HG03159 (cell line): ENCODE measurements at regions not wholly inside any gene's neighbourhood (a gene's known extent, or its start where the extent isn't known, plus 50 kb on each side); places are given as distances from the start of the nearest gene placed in this dataset.
"Not testable (repeated sequence)": the region's sequence is repeated elsewhere in the genome, so short reads cannot be mapped to it uniquely, and the experiment has no call there.

Experiments
- ATAC-seq: cut with Tn5 transposase; IDR thresholded peaks from one replicate; pipeline ENCODE4 v1.9.1; 2021; ENCODE audit warnings: mild to moderate bottlenecking, moderate library complexity; ENCODE audit not compliant: unreplicated experiment

DNA sequence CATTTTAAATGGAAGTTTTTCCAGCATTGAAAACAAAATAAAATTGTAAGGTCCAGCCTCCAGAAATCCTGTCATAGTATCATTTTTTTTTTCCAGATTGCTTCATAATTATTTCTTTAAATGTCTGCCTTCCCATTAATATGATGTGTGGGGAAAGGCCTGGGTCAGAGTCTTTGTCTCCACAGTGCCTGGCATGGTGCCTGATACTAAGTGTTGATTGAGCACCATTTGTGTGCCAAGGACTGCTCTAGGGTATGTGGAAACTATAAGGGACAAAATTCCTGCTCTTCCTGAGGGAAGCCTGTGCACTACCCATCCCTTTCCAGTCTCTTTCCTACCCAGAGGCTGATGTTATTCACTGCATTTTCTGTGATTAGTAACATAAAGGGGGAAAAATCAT is 53.1 kb upstream of the BEND4 start:
- ATAC-seq, result no peak

DNA sequence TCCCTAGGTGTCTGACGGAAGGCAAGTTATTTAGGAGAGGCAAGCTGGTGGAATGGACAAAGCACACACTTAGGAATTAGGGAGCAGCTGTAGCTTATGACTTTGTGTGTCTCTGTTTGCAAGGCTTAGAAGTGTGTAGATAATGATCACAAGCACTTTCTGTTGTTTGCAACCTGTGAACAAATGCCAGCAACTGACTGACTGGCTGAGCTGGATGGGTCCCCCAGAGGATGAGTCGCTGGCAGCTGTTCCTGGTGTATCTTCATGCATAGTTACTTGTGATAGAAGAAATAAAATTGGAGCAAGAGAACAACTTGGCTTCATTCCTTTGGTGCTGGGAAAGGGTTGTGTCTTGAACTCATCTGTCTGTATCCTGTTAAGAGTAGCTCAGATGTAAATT is 64.2 kb upstream of the BEND4 start:
- ATAC-seq, result no peak

DNA sequence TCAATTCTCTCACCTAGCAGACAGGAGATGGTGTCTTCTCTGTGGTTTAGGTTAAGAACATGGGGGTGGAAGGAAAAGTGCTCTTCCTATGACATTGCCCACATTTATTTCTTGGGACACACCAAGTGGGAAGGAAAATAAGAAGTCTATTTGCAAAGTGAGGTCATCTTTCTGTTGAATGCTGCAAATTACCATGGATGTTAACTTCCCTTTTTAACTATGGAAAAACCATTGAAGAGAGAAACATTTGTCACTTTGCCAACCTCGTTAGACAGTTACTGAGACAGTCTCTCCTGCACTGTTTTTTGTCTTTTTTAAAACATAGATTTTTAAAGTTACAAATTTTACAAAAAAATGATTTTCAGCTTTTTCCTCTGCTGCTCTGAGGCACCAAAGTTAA is 72.8 kb upstream of the BEND4 start:
- ATAC-seq, result no peak

DNA sequence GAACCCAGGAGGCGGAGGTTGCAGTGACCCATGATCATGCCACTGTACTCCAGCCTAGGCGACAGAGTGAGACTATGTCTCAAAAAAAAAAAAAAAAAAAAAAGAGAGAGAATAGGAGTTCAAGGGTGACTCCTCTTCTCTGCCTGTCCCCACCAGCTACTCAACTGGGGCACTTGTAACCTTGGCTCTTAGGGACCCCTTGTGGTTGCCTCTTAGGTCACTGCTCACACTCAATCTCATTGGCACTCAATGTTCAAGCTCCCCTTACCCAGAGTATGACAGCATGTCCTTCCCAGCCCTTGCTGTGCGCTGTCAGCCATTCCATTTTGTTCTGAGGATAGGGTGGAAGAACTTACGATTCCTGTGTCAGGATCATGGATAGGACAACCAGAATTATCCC is 82.4 kb upstream of the BEND4 start:
- no peak for ATAC-seq

DNA sequence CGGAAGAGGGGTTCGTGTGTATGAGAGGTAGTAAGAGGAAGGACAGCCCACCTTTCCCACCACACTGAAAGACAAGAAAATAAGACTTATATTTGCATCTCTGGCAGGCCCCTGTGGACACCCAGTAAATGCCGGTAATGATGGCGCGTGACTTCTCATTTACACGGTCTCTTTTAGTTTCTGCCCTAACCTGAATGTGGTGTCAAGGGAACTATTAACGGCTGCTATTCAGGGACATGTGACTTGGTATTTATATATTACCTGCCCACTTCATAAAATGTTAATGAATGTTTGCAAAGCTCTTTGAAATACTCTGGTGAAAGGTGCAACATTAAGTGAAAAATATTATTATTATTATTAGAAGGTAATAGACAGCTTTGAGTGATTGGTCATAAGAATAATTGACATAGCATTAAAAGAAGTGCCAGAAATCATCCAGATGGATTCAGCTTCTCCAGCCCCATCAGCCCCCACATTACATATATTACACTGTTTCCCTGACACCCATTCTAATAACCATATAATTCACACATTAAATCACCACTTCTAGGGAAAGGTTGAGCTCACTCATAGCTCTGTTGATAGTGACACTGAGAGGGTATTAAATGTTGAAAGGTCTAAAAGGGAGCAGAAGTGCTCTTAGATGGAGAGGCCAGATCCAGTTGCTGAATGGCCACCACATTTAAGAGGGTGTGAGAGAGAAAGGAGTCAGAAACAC is 83.0 kb upstream of the BEND4 start:
- no peak for ATAC-seq

DNA sequence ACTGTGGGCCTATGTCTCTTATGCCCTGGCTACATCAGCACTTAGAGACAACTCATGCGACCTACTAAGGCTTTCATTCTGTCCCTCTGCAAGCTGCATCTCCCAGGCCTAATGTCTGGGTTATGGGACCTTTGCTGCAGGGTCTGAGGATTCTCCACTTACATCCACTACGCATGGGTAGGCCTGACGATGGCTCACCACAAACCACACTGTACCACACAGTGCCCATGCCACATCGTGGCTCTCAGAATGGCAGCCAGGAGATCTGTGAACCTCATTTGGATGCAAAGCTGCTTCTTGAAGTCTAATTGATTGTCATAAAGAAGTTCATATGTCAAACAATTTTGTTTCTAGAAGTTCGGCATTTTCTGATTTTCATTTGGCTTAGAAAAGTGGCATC is 84.6 kb upstream of the BEND4 start:
- ATAC-seq, result no peak

DNA sequence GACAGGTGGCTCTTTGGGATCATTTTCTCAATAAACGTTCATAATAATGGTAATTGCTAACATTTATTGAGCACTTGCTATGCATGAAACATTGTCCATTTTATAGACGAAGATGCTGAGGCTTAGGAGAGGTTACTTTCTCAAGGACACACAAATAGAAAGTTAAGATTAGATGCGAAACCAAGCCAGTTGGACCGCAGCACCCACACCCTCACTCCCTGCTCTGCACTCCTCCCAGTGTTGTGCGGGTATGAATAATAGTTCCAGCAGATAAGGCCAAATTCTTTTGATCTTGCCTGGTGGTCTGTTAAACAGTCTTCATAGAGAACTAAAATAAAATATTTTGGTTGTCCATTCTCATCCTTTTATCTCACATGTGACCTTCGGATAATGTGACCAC is 85.0 kb upstream of the BEND4 start:
- ATAC-seq, result no peak

DNA sequence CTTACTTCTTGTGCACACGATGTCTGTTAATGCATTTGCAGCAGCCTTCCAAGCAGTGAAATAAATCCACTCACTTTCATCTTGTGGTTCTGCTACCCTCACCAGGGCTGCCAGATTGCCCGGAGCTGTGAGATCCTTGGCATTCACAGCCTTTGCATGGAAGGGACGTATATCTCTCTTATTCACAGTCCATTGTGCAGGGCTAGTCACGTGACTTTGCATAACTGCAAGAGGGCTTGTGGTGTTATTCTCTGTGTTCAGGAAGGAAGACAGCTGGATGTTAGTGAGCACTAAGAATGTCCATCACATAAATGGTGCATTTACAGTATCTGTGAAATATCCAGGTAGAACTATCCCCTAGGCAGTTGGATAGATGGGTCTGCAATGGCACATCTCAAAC is 96.5 kb upstream of the BEND4 start:
- no peak for ATAC-seq

DNA sequence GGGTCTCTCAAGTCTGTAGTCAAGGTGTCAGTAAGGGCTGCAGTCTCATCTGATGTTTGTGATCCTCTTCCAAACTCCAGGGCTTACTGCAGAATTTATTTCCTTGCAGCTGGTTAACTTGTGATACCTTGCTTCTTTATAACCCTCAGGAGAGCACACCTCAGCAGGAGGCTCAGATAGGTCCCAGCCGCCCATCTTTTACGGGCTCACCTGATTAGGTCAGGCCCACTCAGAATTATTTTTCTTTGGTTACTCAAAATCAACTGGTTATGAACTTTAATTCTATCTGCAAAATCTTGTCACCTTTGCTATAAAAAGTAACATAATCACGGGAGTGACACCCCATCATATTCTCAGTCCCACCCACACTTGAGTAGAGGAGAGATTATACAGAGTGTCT is 99.9 kb upstream of the BEND4 start:
- ATAC-seq, result no peak

DNA sequence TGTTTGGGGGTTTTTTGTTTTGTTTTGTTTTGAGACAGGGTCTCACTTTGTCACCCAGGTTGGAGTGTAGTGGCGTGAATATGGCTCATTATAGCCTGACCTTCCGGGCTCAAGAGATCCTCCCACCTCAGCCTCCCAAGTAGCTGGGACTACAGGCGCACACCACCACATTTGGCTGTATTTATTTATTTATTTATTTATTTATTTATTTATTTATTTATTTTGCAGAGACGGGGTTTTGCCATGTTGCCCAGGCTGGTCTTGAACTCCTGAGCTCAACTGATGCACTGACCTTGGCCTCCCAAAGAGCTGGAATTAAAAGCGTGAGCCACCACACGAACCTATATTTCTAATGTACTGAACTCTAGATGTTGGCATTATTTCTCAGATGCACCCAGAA is 105.2 kb upstream of the BEND4 start:
- ATAC-seq, result not testable (repeated sequence)

DNA sequence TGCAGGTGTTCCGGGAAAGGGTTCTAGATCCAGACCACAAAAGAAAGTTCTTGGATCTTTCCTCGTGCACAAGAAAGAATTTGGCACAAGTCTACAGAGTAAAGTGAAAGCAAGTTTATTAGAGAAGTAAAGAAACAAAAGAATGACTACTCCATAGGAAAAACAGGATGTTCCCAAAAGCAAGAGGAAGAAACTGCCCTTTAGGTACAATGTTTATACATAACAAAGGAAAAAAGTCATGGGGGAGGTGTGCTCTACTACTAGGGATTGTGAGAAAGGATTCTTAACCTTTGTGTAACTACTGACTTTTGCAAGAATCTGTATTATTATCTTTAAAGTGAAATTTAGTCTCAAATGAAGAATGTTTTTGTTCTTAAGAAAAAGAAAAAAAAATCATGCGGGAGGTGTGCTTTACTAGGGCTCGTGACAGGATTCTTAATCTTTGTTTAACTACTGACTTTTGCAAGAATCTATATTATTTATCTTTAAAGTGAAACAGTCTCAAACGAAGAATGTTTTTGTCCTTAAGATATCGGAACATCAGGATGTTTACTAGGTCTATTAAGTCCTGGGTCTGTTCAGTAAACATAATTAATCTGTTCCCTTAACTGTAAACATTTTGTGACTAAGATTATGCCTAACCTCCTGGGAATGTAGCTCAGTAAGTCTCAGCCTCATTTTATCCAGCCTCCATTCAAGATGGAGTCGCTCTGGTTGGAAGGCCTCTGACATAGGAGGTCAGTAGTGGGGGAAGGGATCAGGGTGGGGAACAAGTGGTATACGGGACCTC is 110.4 kb upstream of the BEND4 start:
- ATAC-seq, result no peak

DNA sequence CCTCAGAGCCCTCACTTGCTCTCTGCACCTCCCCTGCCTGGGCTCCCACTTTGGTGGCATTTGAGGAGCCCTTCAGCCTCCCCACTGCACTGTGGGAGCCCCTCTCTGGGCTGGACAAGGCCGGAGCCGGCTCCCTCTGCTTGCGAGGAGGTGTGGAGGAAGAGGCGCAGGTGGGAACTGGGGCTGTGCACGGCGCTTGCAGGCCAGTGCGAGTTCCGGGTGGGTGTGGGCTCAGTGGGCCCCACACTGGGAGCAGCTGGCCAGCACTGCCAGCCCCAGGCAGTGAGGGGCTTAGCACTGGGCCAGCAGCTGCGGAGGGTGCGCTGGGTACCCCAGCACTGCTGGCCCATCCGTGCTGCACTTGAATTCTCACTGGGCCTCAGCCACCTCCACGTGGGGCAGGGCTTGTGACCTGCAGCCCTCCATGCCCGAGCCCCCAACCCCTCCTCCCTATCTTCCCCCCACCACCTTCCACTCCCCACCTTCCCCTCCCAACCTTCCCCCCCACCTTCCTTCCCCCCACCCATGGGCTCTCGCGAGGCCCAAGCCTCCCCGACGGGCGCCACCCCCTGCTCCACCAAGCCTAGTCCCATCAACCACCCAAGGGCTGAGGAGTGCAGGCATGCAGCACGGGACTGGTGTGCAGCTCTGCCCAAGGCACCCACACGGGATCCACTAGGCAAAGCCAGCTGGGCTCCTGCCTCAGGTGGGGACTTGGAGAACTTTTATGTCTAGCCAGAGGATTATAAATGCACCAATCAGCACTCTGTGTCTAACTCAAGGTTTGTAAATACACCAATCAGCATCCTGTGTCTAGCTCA is 113.5 kb upstream of the BEND4 start:
- ATAC-seq, result no peak

DNA sequence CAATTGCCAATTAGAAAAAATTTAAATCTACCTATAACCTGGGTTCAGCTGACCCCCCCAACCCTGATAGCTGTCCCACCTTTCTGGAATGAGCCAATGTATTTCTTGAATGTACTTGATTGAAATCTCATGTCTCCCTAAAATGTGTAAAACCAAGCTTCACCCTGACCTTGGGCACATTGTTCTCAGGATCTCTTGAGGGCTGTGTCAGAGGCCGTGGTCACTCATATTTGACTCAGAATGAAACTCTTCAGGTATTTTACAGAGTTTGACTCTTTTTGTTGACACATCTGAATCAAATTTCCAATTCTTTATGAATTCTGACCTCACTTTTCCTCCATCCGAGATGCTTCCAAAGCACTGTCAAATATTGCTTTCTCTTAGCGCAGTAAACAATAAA is 115.3 kb upstream of the BEND4 start:
- ATAC-seq, result no peak

DNA sequence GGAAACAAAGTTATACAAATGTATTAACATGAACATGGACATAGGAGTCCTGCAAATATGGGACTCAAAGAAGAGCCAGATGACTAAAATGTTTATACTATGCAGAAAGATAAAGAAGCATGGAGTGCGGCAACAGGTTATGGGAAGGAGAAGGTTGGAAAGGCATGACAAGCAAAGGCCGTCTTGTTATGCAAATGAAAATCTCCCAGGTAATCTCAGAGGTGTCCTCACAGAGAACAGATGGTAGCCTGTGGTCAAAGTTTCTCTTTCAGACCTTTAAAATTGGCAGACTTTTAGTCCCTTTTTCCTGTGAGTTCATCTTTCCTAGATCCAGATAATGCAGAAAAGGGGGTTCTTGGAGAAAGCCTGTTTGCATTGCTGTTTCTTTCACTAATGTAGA is 116.4 kb upstream of the BEND4 start:
- ATAC-seq, result no peak

DNA sequence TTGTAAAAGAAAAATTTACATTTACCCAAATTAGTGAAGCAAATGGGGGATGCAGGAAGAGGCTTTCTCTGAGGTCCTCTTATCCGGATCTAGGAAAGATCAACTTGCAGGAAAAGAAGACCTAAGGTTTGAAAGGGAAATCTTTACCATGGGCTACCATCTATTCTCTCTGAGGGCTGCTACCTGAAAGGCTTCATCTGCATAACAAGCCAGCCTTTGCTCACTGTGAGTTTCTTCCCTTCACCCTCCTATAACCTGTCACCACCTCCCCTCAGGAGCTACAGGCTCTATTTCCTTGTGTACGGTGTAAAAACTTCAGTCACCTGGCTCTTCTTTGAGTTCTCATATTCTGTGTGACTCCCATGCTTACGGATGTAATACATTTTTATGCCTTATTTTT is 118.6 kb upstream of the BEND4 start:
- no peak for ATAC-seq

DNA sequence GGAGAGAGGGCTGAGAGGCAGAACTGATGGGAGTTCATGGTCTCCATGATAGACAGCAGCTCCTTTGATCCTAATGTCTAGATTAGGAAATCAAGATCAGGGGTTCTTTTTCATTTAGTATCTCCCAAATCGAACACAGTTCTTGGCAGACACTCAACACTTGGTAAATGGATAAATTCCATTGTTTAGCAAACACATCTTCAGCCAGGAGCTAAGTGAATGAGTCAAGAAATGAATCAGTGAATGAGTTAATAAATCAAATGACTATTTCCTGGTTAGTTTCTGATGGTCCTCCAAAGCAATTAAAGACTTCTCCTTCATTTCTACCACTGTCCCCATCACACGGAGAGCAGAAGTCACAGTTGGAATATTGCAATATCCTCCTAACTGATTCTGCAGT is 120.0 kb upstream of the SHISA3 start:
- no peak for ATAC-seq

DNA sequence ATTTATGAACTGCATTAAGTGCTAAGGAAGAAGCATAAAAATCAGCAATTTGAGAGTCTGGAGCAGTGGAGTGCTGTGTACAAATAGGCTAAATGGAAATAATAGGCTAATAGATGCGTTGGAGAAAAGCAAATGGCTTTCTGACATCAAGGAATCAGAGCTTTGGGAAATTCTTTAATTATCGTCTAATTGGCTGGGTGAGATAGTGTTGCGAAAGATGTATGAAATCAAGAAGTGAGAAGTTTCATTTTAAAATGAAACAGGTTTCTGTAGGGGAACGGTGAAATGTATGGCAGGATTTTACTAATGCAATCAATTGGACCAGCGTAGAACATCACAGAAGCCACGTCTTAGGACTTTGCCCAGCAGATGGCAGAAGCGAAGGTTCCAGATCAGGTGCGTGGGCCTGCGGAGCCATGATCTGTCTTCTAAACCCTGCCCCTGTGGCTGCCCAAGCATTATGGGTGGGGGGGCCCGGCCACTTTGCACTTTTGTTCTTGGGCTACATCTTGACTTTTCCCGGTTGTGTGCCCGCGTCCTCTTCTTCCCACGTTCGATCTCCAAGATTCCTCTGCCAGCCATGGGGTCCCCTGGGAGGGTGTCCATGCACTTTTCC is 118.5 kb upstream of the SHISA3 start:
- no peak for ATAC-seq

DNA sequence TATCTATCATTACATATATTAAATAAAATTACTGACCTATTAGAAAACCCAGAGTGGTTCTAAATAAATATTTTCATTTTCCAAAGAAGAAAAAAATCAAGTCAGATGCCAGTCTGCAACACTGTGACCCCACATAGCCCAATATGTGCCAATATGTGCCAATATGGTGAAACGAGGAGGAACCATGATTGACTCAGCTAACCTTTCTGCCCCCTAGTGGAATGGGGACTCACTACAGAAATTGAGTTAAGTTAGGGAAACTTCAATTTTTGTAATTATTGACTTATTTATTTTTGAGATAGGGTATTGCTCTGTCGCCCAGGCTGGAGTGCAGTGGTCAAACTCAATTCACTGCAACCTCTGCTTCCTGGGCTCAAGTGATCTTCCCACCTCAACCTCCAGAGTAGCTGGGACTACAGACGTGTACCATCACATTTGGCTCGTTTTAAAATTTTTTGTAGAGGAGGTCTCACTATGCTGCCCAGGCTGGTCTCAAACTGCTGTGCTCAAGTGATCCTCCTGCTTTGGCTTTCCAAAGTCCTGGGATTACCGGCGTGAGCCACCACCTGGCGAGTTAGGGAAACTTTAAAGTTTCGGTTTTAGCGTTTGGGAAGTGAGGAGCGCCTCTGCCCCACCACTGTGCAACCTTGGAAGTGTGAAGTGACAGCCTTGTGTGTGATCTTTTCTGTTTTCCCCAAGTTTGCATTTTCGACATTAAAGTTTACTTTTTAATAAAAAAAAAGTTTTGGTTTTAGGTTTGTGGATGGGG is 116.8 kb upstream of the SHISA3 start:
- no peak for ATAC-seq

DNA sequence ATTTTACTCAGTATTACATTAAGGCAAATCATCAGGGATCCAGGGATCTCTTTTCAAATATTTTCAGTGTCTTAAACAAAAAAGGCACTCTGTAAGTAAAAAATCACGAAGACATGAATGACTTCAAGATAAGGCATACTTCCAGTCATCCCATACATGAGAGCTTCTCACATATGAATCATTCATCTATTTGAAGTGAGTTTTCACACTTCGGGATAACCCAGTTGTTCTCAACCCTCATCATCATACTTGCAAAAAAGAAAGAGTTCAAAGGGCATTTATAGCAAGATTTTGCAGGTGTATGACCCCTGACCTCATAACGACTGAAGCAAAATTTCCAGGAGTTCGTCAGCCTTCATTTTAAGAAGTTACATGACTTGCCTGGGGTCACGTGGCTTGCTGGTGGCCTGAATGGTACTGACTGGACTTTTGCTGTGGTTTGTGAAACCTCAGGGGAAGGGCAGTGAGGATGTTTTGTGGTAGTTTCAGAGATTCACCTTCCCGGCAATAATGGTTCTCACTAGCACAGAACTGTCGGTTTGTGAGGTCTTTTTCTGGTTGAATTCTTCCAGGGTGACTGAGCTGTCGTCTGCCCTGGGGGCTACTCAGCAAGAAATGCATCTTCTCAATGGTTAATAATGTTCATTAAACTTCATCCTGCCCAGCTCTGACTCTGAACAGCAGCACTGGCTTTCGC is 115.8 kb upstream of the SHISA3 start:
- ATAC-seq, result peak; percentile 41
